Activated CD4-positive, CD25-positive, alpha-beta regulatory T cell treated with anti-CD3 and anti-CD28 coated beads, Interleukin-2, amount 50 U/mL, for 24 hours (primary cell): ENCODE measurements at regions not wholly inside any gene's neighbourhood (a gene's known extent, or its start where the extent isn't known, plus 50 kb on each side); places are given as distances from the start of the nearest gene placed in this dataset.
"Not testable (repeated sequence)": the region's sequence is repeated elsewhere in the genome, so short reads cannot be mapped to it uniquely, and the experiment has no call there.

Experiments used
- ATAC-seq, 2 donors: fragments of 150-1000 bp; cut with Tn5 transposase; one replicate each; pipeline ENCODE4 v1.10.0; 2021; ENCODE audit warnings: mild to moderate bottlenecking in 1 of 2, moderate library complexity in 1 of 2

DNA sequence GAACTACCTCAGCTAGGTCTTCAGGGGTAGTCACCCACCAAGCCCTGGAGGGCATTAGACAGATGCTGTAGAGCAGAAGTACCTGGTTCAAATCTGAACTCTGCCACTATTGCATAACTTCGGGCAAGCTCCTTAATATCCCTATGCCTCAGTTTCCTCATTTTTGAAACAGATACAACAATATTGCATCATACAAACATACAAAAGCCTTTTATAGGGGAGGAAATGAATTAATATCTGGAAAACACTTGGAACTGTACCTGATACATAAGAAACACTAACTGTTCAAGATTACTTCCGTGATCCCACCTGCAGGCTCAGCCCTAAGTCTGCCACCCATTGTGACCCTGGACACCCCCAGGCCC is 166.1 kb downstream of the EFNB1 start:
- ATAC-seq, result no peak

GRCh38 chrX:68994135-68994890 is 165.5 kb downstream of the EFNB1 start:
- no peak for ATAC-seq

- no peak for ATAC-seq
These were observed 164.1 kb downstream of the EFNB1 start for GRCh38 chrX:68992821-68993397.

DNA sequence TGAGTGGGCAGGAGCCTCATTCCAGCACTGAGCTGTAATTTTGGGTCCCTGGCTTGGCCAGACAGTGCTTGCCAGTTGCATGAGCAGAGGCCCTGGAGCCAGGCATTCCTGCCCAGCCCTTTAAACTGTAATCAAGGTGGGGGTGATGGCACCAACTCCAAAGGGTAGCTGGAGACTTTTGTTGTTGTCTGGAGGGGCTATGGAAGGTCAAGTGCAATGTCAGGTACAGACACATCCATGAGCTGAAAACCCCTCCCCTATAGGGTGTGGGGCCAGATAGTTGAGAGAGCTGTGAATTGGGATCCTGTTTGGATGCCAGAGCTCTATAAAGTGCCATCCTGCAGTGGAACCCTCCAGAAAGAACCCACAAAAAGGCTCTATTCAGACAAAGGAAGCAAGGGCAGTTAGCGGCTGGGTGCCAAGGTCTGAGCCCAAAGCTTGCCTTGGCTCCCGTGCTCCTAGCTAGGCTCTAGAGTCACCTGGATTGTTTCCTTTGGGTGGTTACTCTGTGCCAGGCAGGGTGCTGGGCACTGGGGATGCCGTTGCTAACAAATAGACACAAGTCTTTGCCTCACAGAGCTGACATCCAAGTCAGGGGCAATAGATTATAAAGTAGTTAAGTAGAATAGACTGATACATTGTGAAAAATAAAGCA is 163.0 kb downstream of the EFNB1 start:
- ATAC-seq, result no peak

- ATAC-seq, result no peak
These were observed 162.1 kb downstream of the EFNB1 start for GRCh38 chrX:68990948-68991347.

DNA sequence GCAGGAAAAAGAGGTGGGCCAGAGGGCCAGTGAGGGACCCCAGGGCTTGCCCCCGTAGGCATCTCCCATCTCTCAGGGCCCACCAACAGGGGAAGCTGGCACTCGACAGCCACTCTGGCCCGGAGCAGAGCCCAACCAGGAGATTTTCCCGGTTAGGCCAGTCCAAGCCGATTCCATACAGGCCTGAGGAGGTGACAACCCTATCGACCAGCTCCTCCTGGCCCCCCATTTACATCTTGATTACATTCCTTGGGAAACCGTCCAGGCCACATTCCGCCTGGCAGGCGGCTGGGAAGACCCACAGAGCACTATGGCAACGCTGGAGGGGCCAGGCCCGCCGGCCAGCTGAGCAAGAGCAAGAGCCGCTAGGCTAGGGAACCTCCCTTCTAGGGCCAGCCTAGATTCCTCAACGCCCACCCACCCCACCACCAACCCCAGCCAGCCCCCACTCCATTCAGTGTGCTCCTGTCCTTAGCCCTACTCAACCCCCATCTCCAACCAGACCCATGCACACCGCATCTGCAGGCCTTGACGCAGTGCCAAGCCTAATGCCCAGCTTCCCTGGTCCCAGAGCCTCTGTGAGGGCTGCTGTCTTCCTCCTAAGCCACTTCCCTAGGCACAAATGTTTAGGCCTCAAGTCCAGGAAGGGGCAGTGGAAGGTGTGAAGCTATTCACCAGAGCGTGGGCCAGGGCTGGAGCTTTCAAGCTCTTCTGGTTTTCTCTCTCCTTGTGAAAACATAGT is 161.2 kb downstream of the EFNB1 start:
- no peak for ATAC-seq

DNA sequence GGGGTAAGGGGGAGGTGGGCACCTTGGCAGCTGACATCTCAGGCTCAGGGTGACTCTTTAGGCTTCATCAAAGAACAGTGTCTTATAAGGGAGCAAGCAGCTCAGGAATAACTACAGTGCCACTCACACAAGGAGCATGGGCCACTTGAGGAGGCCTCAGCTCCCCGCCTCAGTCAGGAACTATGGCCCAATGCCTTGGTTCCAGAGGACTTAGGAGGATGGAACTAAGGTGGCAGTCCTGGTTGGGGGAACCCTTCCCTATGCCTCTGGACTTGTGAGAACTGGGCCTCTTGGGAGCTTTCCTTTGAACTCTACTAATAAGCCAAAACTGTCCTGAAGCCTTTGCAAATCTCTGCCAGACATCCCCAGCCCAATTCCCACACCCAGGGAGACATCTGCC is 160.6 kb downstream of the EFNB1 start:
- ATAC-seq, result no peak

- ATAC-seq, result no peak
These were observed 160.0 kb downstream of the EFNB1 start for GRCh38 chrX:68988865-68989264.

DNA sequence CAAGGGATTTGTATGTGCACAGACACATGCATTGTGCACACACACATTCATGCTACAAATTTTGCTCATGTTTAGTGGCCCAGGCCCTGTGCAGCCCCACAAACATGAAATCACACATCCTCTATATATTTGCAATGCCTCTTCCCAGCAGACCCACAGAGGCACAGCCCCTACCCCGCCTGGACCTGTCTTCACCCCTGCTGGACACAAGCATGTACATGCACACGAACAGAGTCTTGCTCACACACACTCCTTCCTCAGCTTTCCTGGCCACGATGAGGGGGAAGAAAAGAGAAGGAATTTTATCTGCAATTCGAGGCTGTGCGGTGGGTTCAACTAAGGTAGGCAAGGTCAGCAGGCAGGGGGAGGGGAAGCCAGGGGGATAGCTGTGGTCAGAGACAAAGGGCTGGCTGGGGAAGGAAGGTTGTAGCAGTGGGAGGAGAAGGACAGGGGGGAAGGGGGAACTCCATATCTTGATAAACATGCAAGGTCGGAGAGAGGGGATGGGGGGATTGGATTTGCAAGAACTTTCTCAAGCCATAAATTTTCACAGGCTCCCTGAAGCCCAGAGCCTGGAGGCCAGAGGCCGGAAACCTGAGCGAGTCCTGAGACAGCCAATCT is 156.4 kb downstream of the EFNB1 start:
- ATAC-seq, result no peak

DNA sequence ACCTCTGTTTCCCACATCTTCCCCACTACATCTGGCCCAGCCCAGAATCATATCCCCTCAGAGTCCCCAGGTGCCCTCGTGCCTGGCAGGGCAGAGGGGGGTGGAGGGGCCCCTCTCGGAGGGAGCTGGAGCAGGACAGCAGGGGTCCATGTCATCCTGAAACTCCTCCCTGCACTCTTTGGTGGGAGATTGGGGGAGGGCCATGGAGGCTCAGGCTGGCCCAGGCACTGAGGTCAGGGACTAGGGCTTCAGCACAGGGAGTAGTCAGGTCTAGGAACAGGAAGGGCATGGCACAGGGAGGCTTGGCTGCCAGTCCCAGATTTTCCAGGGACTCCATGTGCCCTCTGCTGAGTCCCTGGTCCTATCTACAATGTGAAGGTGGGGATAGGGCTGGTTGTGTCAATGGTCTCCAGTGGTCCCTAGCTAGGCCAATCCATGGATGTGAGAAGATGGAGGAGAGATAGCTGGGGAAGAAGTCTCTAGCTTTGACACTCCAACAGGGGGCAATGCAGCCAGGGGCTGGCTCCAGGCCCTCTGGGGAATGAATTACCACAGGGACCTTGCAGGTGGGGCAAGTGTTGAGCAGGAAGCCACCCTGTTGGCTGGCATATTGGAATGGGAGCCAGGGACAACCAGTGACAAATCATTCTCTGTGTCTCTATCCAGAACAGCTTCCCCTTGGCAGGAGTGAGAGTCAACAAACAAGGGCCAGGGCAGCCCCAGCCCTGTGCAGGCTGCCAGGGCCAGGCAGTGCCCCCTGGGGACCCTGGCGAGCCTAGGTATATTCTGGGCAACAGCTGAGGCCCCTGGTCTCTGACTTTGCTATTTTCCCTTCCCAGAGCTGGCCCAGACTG is 154.4 kb downstream of the EFNB1 start:
- no peak for ATAC-seq

- ATAC-seq, result no peak
These were observed 153.7 kb downstream of the EFNB1 start for GRCh38 chrX:68982476-68982875.

- no peak for ATAC-seq
These were observed 152.2 kb downstream of the EFNB1 start for GRCh38 chrX:68980906-68981616.

- no peak for ATAC-seq
These were observed 149.8 kb downstream of the EFNB1 start for GRCh38 chrX:68978655-68979054.

GRCh38 chrX:68978255-68978654 is 149.4 kb downstream of the EFNB1 start:
- ATAC-seq, result no peak

- no peak for ATAC-seq
These were observed 124.5 kb downstream of the EFNB1 start for GRCh38 chrX:68953331-68953730.

GRCh38 chrX:68951942-68952619 is 123.3 kb downstream of the EFNB1 start:
- not testable (repeated sequence) for ATAC-seq

GRCh38 chrX:68950937-68951336 is 122.1 kb downstream of the EFNB1 start:
- ATAC-seq, result no peak

GRCh38 chrX:68947882-68948605 is 119.2 kb downstream of the EFNB1 start:
- ATAC-seq, result no peak

- ATAC-seq, result no peak
These were observed 116.9 kb downstream of the EFNB1 start for GRCh38 chrX:68945603-68946228.
